CD8-positive, alpha-beta memory T cell (primary cell): ENCODE measurements at regions not wholly inside any gene's neighbourhood (a gene's known extent, or its start where the extent isn't known, plus 50 kb on each side); places are given as distances from the start of the nearest gene placed in this dataset.

Experiments used
- CTCF ChIA-PET: fragments of 350-600 bp; sonication (Branson Sonifier 250); formaldehyde crosslinking; loops from one replicate; lab custom pipeline; 2021; ENCODE audit warnings: antibody characterized with exemption; lab: Charles Lee
- POLR2A ChIA-PET: fragments of 350-600 bp; sonication (Branson Sonifier 250); formaldehyde crosslinking; loops from one replicate; lab custom pipeline; 2021; ENCODE audit warnings: antibody characterized with exemption; lab: Charles Lee
- DNase-seq, 5 donors: peaks; one replicate each; pipeline versions ENCODE4 v3.0.0 to v3.0.0-alpha.2; 2020 to 2022; ENCODE audit warnings: mixed read lengths in 1 of 5
- H3K27ac ChIP-seq: one replicate; pipeline ENCODE4 v1.7.0; 2013; ENCODE audit warnings: low read depth, mild to moderate bottlenecking, low read length, moderate library complexity
- H3K27me3 ChIP-seq: 2 replicates; pipeline ENCODE4 v1.7.0; 2013; ENCODE audit warnings: low read length, mild to moderate bottlenecking; ENCODE audit not compliant: insufficient read depth, poor library complexity, severe bottlenecking
- H3K36me3 ChIP-seq: 2 replicates; pipeline ENCODE4 v1.7.0; 2013; ENCODE audit warnings: mild to moderate bottlenecking, low read length, moderate library complexity; ENCODE audit not compliant: insufficient read depth
- H3K4me1 ChIP-seq: 2 replicates; pipeline ENCODE4 v1.7.0; 2013; ENCODE audit warnings: mild to moderate bottlenecking, low read length, moderate library complexity; ENCODE audit not compliant: insufficient read depth
- H3K4me3 ChIP-seq: 2 replicates; pipeline ENCODE4 v1.7.0; 2013; ENCODE audit warnings: mild to moderate bottlenecking, low read length
- H3K9me3 ChIP-seq: 2 replicates; pipeline ENCODE4 v1.7.0; 2013; ENCODE audit warnings: mild to moderate bottlenecking, low read length
- H3K27ac Mint-ChIP-seq, 8 donors: one replicate each; pipeline ENCODE4 v1.8.0; 2020 to 2021; ENCODE audit warnings: mixed read lengths in 8 of 8, mild to moderate bottlenecking in 6 of 8, inconsistent platforms in 3 of 8, moderate library complexity in 3 of 8
- H3K27me3 Mint-ChIP-seq, 2 donors: one replicate each; pipeline ENCODE4 v1.8.0; 2020 to 2021; ENCODE audit warnings: mixed read lengths in 2 of 2, mild to moderate bottlenecking in 1 of 2, moderate library complexity in 1 of 2
- H3K36me3 Mint-ChIP-seq, 3 donors: one replicate each; pipeline ENCODE4 v1.8.0; 2020 to 2021; ENCODE audit warnings: mixed read lengths in 3 of 3, inconsistent platforms in 1 of 3, mild to moderate bottlenecking in 1 of 3
- H3K4me1 Mint-ChIP-seq, 3 donors: one replicate each; pipeline ENCODE4 v1.8.0; 2020 to 2021; ENCODE audit warnings: mixed read lengths in 3 of 3, inconsistent platforms in 1 of 3, mild to moderate bottlenecking in 1 of 3
- H3K4me3 Mint-ChIP-seq, 7 donors: one replicate each; pipeline ENCODE4 v1.8.0; 2020 to 2021; ENCODE audit warnings: mixed read lengths in 7 of 7, mild to moderate bottlenecking in 6 of 7, moderate library complexity in 4 of 7, inconsistent platforms in 2 of 7
- H3K9me3 Mint-ChIP-seq, 5 donors: one replicate each; pipeline ENCODE4 v1.8.0; 2020 to 2022; ENCODE audit warnings: mixed read lengths in 5 of 5, mild to moderate bottlenecking in 3 of 5, moderate library complexity in 2 of 5, inconsistent platforms in 1 of 5

- H3K4me3 Mint-ChIP-seq: no peak overlapping the region
- H3K4me1 Mint-ChIP-seq: no peaks in the 10 kb centered on the region
- Histone ChIP-seq H3K36me3 (no peaks in the 10 kb centered on the region), H3K27ac (no peak overlapping the region), H3K27me3 (no peaks in the 10 kb centered on the region), H3K4me1 (no peaks in the 10 kb centered on the region), H3K4me3 (no peak overlapping the region), H3K9me3 (no peaks in the 10 kb centered on the region)
- peaks cover 5 to 6% of the 10 kb centered on the region in 2 donors for H3K27me3 Mint-ChIP-seq
- H3K36me3 Mint-ChIP-seq: no peaks in the 10 kb centered on the region
- ChIA-PET CTCF (no interaction called here), POLR2A (no interaction called here)
- peaks cover 0 to 2% (median 0%) of the 10 kb centered on the region in 5 donors for H3K9me3 Mint-ChIP-seq
- no peak overlapping the region for H3K27ac Mint-ChIP-seq
- DNase-seq: no peak
These were observed 119.9 kb downstream of the SOX4 start for GRCh38 chr6:21713481-21713880.

DNA sequence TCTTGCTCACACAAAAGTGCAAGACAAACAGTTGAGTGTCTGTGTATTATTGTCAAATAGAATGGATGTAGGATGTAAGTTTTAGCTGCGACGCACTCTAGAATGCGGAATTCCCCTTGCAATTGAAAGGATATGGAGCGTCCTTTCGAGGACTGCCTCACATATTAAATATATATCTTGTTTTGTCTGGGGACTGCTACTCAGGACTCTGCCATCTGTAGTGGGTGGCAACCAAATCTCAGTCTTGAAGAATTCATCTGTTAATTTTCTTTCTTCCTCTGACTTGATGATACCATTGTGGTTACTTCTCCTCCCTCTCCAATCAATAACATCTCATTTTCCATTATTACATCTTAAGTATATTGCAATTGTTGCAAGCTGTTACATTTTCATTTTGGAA, 121.6 kb downstream of the SOX4 start:
- Histone ChIP-seq H3K4me3 (no peak overlapping the region), H3K36me3 (no peaks in the 10 kb centered on the region), H3K4me1 (no peaks in the 10 kb centered on the region), H3K9me3 (no peaks in the 10 kb centered on the region), H3K27me3 (no peaks in the 10 kb centered on the region), H3K27ac (no peak overlapping the region)
- no peak overlapping the region for H3K27ac Mint-ChIP-seq
- no peak overlapping the region for H3K4me3 Mint-ChIP-seq
- H3K27me3 Mint-ChIP-seq: peaks cover 2 to 3% of the 10 kb centered on the region in 2 donors
- POLR2A ChIA-PET: interaction anchor here (0.7 kb wide), 1 partner anchor 61 kb away, joined by 3 read pairs; no protein-coding TSS in a partner anchor
- H3K9me3 Mint-ChIP-seq: peaks cover 0 to 3% (median under 1%) of the 10 kb centered on the region in 5 donors
- CTCF ChIA-PET: no interaction called here
- H3K4me1 Mint-ChIP-seq: no peaks in the 10 kb centered on the region
- H3K36me3 Mint-ChIP-seq: no peaks in the 10 kb centered on the region
- DNase-seq: no peak

DNA sequence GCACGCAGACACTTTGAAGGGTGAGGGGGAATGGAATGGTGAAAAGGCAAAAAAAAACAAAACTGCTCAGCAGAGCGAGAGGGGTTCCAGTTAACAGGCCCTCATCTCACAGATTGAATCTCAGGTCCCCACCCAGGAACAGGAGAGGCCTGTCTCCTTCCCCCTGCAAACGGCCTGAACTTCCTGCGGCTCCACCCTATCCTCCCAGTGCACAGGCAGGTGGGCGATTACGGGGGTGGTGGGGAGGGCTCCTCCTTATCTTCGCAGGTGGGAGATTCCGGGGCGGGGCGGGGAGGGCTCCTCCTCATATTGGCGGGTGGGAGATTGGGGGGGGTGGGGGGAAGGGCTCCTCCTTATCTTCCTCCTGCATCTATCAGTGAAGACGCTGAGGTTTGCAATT, 129.0 kb downstream of the SOX4 start:
- no peak overlapping the region for H3K4me3 ChIP-seq
- H3K27me3 ChIP-seq: no peaks in the 10 kb centered on the region
- H3K9me3 Mint-ChIP-seq: peaks cover 0 to 8% (median 0%) of the 10 kb centered on the region in 5 donors
- H3K27me3 Mint-ChIP-seq: no peaks in the 10 kb centered on the region
- H3K27ac Mint-ChIP-seq: no peak overlapping the region
- CTCF ChIA-PET: no interaction called here
- no peaks in the 10 kb centered on the region for H3K4me1 Mint-ChIP-seq
- POLR2A ChIA-PET: no interaction called here
- H3K4me1 ChIP-seq: no peaks in the 10 kb centered on the region
- H3K27ac ChIP-seq: no peak overlapping the region
- no peaks in the 10 kb centered on the region for H3K36me3 Mint-ChIP-seq
- no peaks in the 10 kb centered on the region for H3K36me3 ChIP-seq
- H3K9me3 ChIP-seq: no peaks in the 10 kb centered on the region
- no peak overlapping the region for H3K4me3 Mint-ChIP-seq
- no peak for DNase-seq

DNA sequence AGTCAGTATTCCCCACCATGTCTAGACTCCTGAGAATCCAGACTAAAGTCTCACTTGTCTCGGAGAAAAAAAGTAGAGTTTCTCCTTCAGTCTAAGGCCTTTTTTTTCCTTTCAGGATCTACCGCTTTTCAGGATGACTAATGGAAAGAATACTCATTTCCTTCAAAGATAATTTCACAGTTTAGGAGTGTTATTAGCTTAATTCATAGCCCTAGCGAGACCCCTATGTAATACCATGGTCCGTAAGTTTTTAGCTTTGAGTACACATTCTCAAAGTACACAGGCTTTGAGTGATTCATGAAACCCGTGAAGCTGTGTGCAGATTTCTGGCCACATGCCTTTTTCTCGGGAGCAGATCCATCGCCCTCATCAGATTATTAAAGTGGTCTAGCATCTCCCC, 133.1 kb downstream of the SOX4 start:
- Histone ChIP-seq H3K4me1 (no peaks in the 10 kb centered on the region), H3K9me3 (no peaks in the 10 kb centered on the region), H3K27me3 (no peaks in the 10 kb centered on the region), H3K4me3 (no peak overlapping the region), H3K36me3 (no peaks in the 10 kb centered on the region), H3K27ac (no peak overlapping the region)
- H3K36me3 Mint-ChIP-seq: no peaks in the 10 kb centered on the region
- H3K27me3 Mint-ChIP-seq: peaks cover 0 to 6% of the 10 kb centered on the region in 2 donors
- no peak overlapping the region for H3K4me3 Mint-ChIP-seq
- DNase-seq: no peak
- H3K27ac Mint-ChIP-seq: no peak overlapping the region
- POLR2A ChIA-PET: no interaction called here
- no peaks in the 10 kb centered on the region for H3K4me1 Mint-ChIP-seq
- peaks cover 0 to 8% (median 0%) of the 10 kb centered on the region in 5 donors for H3K9me3 Mint-ChIP-seq
- CTCF ChIA-PET: no interaction called here

DNA sequence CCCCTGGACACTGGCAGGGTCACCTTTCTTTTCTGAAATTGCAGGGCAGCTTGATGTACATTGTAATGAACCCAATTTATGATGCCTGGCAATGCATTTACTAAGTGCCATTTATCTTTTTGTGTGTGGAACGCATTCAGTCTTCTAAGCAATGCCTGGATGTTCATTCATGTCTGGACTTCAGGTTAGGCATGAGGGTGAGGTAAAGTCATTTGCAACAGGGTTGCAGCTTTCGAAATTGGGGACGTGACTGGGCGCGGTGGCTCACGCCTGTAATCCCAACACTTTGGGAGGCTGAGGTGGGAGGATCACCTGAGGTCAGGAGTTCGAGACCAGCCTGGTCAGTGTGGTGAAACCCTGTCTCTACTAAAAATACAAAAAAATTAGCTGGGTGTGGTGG, 134.6 kb downstream of the SOX4 start:
- Histone ChIP-seq H3K27ac (no peak overlapping the region), H3K4me3 (no peak overlapping the region), H3K4me1 (no peaks in the 10 kb centered on the region), H3K9me3 (no peaks in the 10 kb centered on the region), H3K27me3 (no peaks in the 10 kb centered on the region), H3K36me3 (no peaks in the 10 kb centered on the region)
- no peak overlapping the region for H3K4me3 Mint-ChIP-seq
- CTCF ChIA-PET: no interaction called here
- no peaks in the 10 kb centered on the region for H3K36me3 Mint-ChIP-seq
- peak overlapping the region in 1 of 8 donors; percentile 76 for H3K27ac Mint-ChIP-seq
- H3K9me3 Mint-ChIP-seq: peaks cover 0 to 8% (median 0%) of the 10 kb centered on the region in 5 donors
- peaks cover 0 to 6% of the 10 kb centered on the region in 2 donors for H3K27me3 Mint-ChIP-seq
- no peaks in the 10 kb centered on the region for H3K4me1 Mint-ChIP-seq
- no peak for DNase-seq
- POLR2A ChIA-PET: no interaction called here

DNA sequence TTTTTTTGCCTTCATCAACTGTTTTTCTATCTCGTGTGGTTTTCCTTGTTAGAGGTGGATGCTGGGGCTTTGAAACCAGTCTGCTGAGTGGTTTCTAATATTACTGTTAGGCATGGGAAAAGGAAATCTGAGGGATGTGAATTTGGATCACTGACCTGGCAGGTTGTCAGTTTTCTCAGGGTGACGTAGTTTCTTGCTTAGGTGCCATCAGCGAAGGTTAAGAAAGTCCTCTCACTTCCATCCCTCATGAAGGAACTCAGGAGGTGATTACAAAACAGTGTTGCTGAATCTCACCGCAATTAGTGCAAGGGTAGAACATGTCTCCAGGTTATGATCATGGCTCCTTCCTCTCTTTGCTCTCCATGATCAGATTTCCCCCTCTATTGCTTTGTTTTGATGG, 135.9 kb downstream of the SOX4 start:
- Histone ChIP-seq H3K36me3 (no peaks in the 10 kb centered on the region), H3K27ac (no peak overlapping the region), H3K4me1 (no peaks in the 10 kb centered on the region), H3K9me3 (no peaks in the 10 kb centered on the region), H3K4me3 (no peak overlapping the region), H3K27me3 (no peaks in the 10 kb centered on the region)
- Mint-ChIP-seq H3K27ac (no peak overlapping the region), H3K4me1 (no peaks in the 10 kb centered on the region), H3K9me3 (peaks cover 0 to 8% (median 0%) of the 10 kb centered on the region in 5 donors), H3K4me3 (no peak overlapping the region), H3K36me3 (no peaks in the 10 kb centered on the region), H3K27me3 (peaks cover 0 to 6% of the 10 kb centered on the region in 2 donors)
- DNase-seq: no peak
- POLR2A ChIA-PET: no interaction called here
- CTCF ChIA-PET: no interaction called here

DNA sequence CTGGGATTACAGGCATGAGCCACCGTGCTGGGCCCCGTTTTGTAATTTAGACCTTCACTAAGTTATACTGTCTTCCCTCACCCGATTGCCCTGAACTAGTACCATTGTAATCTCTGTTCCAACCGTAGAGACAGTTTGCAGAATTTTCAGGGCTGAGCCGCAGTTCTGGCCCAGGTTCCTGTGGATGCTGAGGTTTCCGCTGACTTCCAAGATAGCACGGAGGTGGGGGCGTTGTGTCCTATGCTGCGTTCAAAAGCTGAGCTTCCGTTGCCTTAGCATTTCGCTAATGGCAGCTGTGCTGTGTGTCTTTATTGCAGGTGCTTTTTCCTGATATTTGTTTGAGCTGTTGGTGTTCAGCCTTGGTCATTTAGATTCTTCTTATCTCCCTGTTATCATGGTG, 137.0 kb downstream of the SOX4 start:
- Mint-ChIP-seq H3K4me3 (no peak overlapping the region), H3K4me1 (no peaks in the 10 kb centered on the region), H3K36me3 (no peaks in the 10 kb centered on the region), H3K27me3 (peaks cover 0 to 6% of the 10 kb centered on the region in 2 donors), H3K9me3 (peaks cover 0 to 8% (median 0%) of the 10 kb centered on the region in 5 donors), H3K27ac (no peak overlapping the region)
- H3K4me1 ChIP-seq: no peaks in the 10 kb centered on the region
- CTCF ChIA-PET: no interaction called here
- no peak overlapping the region for H3K4me3 ChIP-seq
- H3K27me3 ChIP-seq: no peaks in the 10 kb centered on the region
- no peaks in the 10 kb centered on the region for H3K36me3 ChIP-seq
- DNase-seq: no peak
- H3K27ac ChIP-seq: no peak overlapping the region
- no peaks in the 10 kb centered on the region for H3K9me3 ChIP-seq
- POLR2A ChIA-PET: no interaction called here

- no peaks in the 10 kb centered on the region for H3K36me3 Mint-ChIP-seq
- Histone ChIP-seq H3K27ac (no peak overlapping the region), H3K4me1 (no peaks in the 10 kb centered on the region), H3K36me3 (no peaks in the 10 kb centered on the region), H3K4me3 (no peak overlapping the region), H3K9me3 (no peaks in the 10 kb centered on the region), H3K27me3 (no peaks in the 10 kb centered on the region)
- H3K4me3 Mint-ChIP-seq: no peak overlapping the region
- H3K9me3 Mint-ChIP-seq: peaks cover 0 to 5% (median 0%) of the 10 kb centered on the region in 5 donors
- peaks cover 0 to 6% of the 10 kb centered on the region in 2 donors for H3K27me3 Mint-ChIP-seq
- H3K27ac Mint-ChIP-seq: no peak overlapping the region
- DNase-seq: no peak
- H3K4me1 Mint-ChIP-seq: no peaks in the 10 kb centered on the region
- ChIA-PET CTCF (interaction anchor here (1.4 kb wide), 1 partner anchor 15 kb away, joined by 3 read pairs; no protein-coding TSS in a partner anchor), POLR2A (no interaction called here)
These were observed 138.0 kb downstream of the SOX4 start for GRCh38 chr6:21731411-21732031.
